K562 (cell line): ENCODE measurements at regions not wholly inside any gene's neighbourhood (a gene's known extent, or its start where the extent isn't known, plus 50 kb on each side); places are given as distances from the start of the nearest gene placed in this dataset.

ENCODE experiments used
- ELF4 ChIP-seq: fragments of 450-650 bp; formaldehyde crosslinking; IDR thresholded peaks from 2 replicates; pipeline ENCODE4 v1.4.0; 2022; ENCODE audit warnings: missing genetic modification characterization
- REST ChIP-seq, 2 experiments: fragments of 450-650 bp; formaldehyde crosslinking in 1 of 2; IDR thresholded peaks; 2 replicates each; pipeline versions ENCODE4 v1.4.0 to v1.6.1; 2014 to 2020; ENCODE audit warnings: mild to moderate bottlenecking in 2 of 2, borderline replicate concordance in 1 of 2, low read depth in 1 of 2

- TF ChIP-seq ELF4 (CRISPR knock-in tag) (no peak), REST (IDR thresholded peaks at IDR 0.05; ENCODE audit: borderline replicate concordance) (no peak), REST (CRISPR knock-in tag; IDR thresholded peaks at IDR 0.05; ENCODE audit: low read depth) (no peak)
Measured at GRCh38 chr4:117817301-117817700, 217.0 kb upstream of the NDST3 start.
